ENCODE measurements at regions not wholly inside any gene's neighbourhood (a gene's known extent, or its start where the extent isn't known, plus 50 kb on each side); places are given as distances from the start of the nearest gene placed in this dataset.

DNA sequence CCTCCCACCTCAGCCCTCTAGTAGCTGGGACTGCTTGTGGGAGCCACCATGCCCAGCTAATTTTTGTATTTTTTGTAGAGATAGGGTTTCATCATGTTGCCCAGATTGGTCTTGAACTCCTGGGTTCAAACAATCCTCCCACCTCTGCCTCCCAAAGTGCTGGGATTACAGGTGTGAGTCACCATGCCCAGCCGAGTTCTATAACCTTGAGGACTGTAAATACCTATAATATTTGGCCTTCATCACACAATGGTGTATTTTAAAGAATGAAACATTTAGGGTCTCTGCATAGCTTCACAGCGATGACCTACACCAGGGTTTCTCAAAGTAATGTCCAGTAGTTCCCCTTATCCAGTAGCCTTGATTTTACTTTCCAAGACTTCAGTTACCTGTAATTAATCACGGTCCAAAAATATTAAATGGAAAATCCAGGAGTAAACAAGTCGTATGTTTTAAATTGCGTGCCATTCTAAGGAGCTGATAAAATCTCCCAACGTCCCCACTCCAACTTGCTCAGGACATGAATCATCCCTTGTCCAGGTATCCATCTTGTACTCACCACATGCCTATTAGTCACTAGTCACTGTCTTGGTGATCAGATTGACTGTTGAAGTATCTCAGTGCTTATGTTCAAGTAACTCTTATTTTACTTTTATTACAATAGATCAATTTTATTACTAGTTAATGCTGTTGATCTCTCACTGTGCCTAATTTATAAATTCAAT, 368.2 kb downstream of the BTG1 start:
- POLR2A ChIA-PET: no interaction called here
- Histone ChIP-seq H3K27me3 (ENCODE audit: control insufficient read depth, insufficient read depth, low read length) (no peaks in the 10 kb centered on the region), H3K4me3 (ENCODE audit: low read depth, low read length) (no peak overlapping the region), H3K9me3 (ENCODE audit: control insufficient read depth, insufficient read depth, low read length) (no peaks in the 10 kb centered on the region), H3K27ac (ENCODE audit: low read depth, low read length) (no peak overlapping the region)
- CTCF ChIA-PET: interaction anchor here (0.6 to 1.9 kb wide), 2 partner anchors 34 to 335 kb away, joined by 4 to 8 read pairs; no protein-coding TSS in a partner anchor
- no peak for DNase-seq (ENCODE audit: low read depth, low spot score)
- TF ChIP-seq CTCF (IDR thresholded peaks at IDR 0.05; ENCODE audit: low read depth, low read length): no peak

GRCh38 chr12:91774434-91774921, 371.2 kb downstream of the BTG1 start:
- POLR2A ChIA-PET: interaction anchor here (1.7 kb wide), 1 partner anchor 371 kb away, joined by 9 read pairs; the partner anchor contains the start of gene BTG1
- peak; percentile 37 for DNase-seq (ENCODE audit: low read depth, low spot score)
- Histone ChIP-seq H3K27ac (ENCODE audit: low read depth, low read length) (peak overlapping the region; percentile 85), H3K27me3 (ENCODE audit: control insufficient read depth, insufficient read depth, low read length) (no peaks in the 10 kb centered on the region), H3K4me3 (ENCODE audit: low read depth, low read length) (peak overlapping the region; percentile 35), H3K9me3 (ENCODE audit: control insufficient read depth, insufficient read depth, low read length) (no peaks in the 10 kb centered on the region)
- CTCF ChIA-PET: interaction anchor here (0.6 to 1.8 kb wide), 3 partner anchors 37 to 333 kb away, joined by 3 to 4 read pairs (median 3); no protein-coding TSS in a partner anchor
- no peak for TF ChIP-seq CTCF (IDR thresholded peaks at IDR 0.05; ENCODE audit: low read depth, low read length)

GRCh38 chr12:91773749-91774429, 371.8 kb downstream of the BTG1 start:
- POLR2A ChIA-PET: interaction anchor here (1.7 kb wide), 1 partner anchor 372 kb away, joined by 9 read pairs; the partner anchor contains the start of gene BTG1
- Histone ChIP-seq H3K9me3 (ENCODE audit: control insufficient read depth, insufficient read depth, low read length) (no peaks in the 10 kb centered on the region), H3K27ac (ENCODE audit: low read depth, low read length) (no peak overlapping the region), H3K4me3 (ENCODE audit: low read depth, low read length) (peak overlapping the region; percentile 35; the same call in 1 of the 2 replicates), H3K27me3 (ENCODE audit: control insufficient read depth, insufficient read depth, low read length) (no peaks in the 10 kb centered on the region)
- DNase-seq (ENCODE audit: low read depth, low spot score): no peak
- TF ChIP-seq CTCF (IDR thresholded peaks at IDR 0.05; ENCODE audit: low read depth, low read length): no peak
- CTCF ChIA-PET: interaction anchor here (1.2 to 1.8 kb wide), 2 partner anchors 37 to 39 kb away, joined by 3 to 4 read pairs; no protein-coding TSS in a partner anchor

DNA sequence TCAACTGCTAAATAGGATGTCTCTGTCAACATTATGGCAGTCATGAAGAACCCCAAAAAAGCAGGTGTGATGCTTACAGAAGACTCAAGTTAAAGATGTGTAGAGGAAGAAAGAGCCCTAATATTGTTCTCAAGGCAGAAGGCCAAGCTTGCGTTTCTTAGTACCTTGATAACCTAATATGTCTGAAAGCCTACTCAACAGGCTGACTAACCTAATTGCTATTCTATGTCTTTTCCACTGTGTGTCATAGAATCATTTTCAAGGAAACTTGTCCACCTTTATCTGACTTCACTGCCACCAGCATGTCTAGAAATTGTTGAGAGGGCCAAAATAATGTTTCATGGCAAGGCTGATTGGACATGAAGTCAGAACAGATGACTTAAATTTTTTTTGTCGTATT, 373.2 kb downstream of the BTG1 start:
- ChIA-PET POLR2A (no interaction called here), CTCF (no interaction called here)
- DNase-seq (ENCODE audit: low read depth, low spot score): no peak
- Histone ChIP-seq H3K27ac (ENCODE audit: low read depth, low read length) (no peak overlapping the region), H3K4me3 (ENCODE audit: low read depth, low read length) (no peak overlapping the region), H3K27me3 (ENCODE audit: control insufficient read depth, insufficient read depth, low read length) (no peaks in the 10 kb centered on the region), H3K9me3 (ENCODE audit: control insufficient read depth, insufficient read depth, low read length) (no peaks in the 10 kb centered on the region)
- TF ChIP-seq CTCF (IDR thresholded peaks at IDR 0.05; ENCODE audit: low read depth, low read length): no peak

GRCh38 chr12:91769736-91770135, 375.9 kb downstream of the BTG1 start:
- Histone ChIP-seq H3K27me3 (ENCODE audit: control insufficient read depth, insufficient read depth, low read length) (no peaks in the 10 kb centered on the region), H3K27ac (ENCODE audit: low read depth, low read length) (no peak overlapping the region), H3K4me3 (ENCODE audit: low read depth, low read length) (no peak overlapping the region), H3K9me3 (ENCODE audit: control insufficient read depth, insufficient read depth, low read length) (no peaks in the 10 kb centered on the region)
- no peak for DNase-seq (ENCODE audit: low read depth, low spot score)
- ChIA-PET POLR2A (no interaction called here), CTCF (interaction anchor here (0.9 kb wide), 1 partner anchor 42 kb away, joined by 4 read pairs; no protein-coding TSS in a partner anchor)
- no peak for TF ChIP-seq CTCF (IDR thresholded peaks at IDR 0.05; ENCODE audit: low read depth, low read length)

Data from AG04450 (cell line).